ENCODE measurements at regions not wholly inside any gene's neighbourhood (a gene's known extent, or its start where the extent isn't known, plus 50 kb on each side); places are given as distances from the start of the nearest gene placed in this dataset.
"Not testable (repeated sequence)": the region's sequence is repeated elsewhere in the genome, so short reads cannot be mapped to it uniquely, and the experiment has no call there.

DNA sequence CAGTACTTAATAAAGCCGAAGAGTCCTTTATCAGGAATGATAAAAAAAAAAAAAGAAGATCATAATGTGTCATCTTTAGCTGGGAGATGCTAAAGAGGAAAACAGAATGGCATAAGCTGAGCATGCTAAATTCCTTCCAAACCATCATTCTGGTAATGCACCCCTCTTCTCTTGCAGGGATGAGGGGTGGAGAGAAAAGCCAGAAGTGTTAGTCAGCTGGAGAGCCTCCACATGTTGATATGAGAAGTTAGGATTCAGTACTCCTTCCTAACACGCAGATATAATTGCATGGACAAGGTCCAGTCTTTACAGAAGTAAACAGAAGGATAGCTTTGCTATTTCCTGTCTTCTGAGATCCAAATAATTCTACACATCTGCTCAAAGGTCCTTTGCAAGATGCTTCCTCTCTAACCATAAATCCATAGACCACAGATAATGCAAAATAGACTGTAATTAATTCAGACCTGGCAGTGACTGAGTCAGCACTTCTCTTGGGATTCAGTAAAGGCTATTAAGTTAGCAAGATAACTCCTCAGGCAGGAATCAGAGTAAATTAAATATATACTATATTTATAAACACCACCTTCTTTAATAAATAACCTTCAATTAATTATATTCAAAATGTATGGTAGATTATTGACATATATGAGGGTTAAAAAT, 930.0 kb upstream of the KLHL29 start:
- Histone ChIP-seq H3K9me3 (no peaks in the 10 kb centered on the region), H3K4me1 (no peaks in the 10 kb centered on the region), H3K27me3 (no peaks in the 10 kb centered on the region), H3K9ac (ENCODE audit: low read depth in 2 of 2, low read length in 2 of 2) (no peak overlapping the region), H3K27ac (no peak overlapping the region), H3K4me3 (no peak overlapping the region), H3K36me3 (no peaks in the 10 kb centered on the region)
- DNase-seq: no peak
- TF ChIP-seq, protein P1, sequence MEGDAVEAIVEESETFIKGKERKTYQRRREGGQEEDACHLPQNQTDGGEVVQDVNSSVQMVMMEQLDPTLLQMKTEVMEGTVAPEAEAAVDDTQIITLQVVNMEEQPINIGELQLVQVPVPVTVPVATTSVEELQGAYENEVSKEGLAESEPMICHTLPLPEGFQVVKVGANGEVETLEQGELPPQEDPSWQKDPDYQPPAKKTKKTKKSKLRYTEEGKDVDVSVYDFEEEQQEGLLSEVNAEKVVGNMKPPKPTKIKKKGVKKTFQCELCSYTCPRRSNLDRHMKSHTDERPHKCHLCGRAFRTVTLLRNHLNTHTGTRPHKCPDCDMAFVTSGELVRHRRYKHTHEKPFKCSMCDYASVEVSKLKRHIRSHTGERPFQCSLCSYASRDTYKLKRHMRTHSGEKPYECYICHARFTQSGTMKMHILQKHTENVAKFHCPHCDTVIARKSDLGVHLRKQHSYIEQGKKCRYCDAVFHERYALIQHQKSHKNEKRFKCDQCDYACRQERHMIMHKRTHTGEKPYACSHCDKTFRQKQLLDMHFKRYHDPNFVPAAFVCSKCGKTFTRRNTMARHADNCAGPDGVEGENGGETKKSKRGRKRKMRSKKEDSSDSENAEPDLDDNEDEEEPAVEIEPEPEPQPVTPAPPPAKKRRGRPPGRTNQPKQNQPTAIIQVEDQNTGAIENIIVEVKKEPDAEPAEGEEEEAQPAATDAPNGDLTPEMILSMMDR (IDR thresholded peaks at IDR 0.05): no peak
- intact Hi-C loops (cut with DNase I): no loop called here

DNA sequence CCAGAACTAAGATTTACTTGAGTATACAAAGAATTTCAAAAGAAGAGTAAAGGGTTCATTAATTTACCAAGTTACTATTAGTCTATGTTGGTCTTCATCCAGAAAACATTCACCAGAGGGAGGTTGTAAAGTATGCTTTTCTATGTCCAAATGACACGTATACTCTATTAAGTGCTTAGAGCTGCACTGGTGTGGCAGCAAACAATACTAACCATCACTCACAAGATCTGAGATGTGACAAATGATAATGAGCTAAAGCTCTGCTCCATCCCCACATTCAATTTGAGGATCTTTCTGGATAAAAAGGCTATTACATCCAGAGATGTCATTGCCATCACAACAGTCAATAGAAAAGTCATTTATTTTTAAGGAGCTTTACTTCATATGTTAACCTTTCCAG, 926.5 kb upstream of the KLHL29 start:
- H3K36me3 ChIP-seq: no peaks in the 10 kb centered on the region
- intact Hi-C loops (cut with DNase I): no loop called here

DNA sequence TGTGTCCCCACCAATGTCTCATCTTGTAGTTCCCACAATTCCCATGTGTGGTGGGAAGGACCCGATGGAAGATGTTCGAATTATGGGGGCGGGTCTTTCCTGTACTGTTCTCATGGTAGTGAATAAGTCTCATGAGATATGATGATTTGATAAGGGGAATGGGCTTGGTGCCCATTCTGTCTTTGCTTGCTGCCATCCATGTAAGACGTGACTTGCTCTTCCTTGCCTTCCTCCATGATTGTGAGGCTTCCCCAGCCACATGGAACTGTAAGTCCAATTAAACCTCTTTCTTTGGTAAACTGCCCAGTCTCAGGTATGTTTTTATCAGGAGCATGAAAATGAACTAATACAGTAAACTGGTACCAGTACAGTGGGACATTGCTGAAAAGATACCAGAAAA, 909.9 kb upstream of the KLHL29 start:
- H3K9ac ChIP-seq (ENCODE audit: low read depth in 2 of 2, low read length in 2 of 2); intact Hi-C loops (cut with DNase I); H3K27me3 ChIP-seq; H3K9me3 ChIP-seq; DNase-seq; H3K4me1 ChIP-seq; H3K27ac ChIP-seq; H3K36me3 ChIP-seq; H3K4me3 ChIP-seq: not testable (repeated sequence)

More for the DNA sequence above, 926.5 kb upstream of the KLHL29 start:
- Histone ChIP-seq H3K27ac (no peak overlapping the region), H3K9ac (ENCODE audit: low read depth in 2 of 2, low read length in 2 of 2) (no peak overlapping the region), H3K4me3 (no peak overlapping the region), H3K9me3 (no peaks in the 10 kb centered on the region), H3K4me1 (no peaks in the 10 kb centered on the region), H3K27me3 (no peaks in the 10 kb centered on the region)
- TF ChIP-seq, protein P1 (IDR thresholded peaks at IDR 0.05): no peak
- DNase-seq: no peak

DNA sequence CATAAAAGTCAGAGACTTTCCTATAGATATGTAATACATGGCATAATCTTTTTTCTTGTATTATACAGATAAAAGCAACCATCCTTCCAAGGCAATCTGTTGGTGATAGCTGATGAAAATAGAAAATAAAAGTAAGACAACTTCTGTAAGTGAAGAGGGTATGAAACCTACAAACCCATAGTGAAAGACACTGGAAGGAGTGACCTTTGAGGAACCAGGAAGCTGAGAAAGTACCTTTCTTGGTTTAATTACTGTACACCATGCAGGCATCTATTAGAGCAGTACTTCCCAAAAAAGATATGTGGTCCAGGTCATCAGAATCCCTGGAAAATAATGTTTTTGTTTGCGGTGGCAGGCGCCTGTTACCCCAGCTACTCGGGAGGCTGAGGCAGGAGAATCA, 906.6 kb upstream of the KLHL29 start:
- H3K9me3 ChIP-seq: no peaks in the 10 kb centered on the region
- H3K4me3 ChIP-seq: no peak overlapping the region
- no peak overlapping the region for H3K9ac ChIP-seq (ENCODE audit: low read depth in 2 of 2, low read length in 2 of 2)
- intact Hi-C loops (cut with DNase I): no loop called here
- no peaks in the 10 kb centered on the region for H3K36me3 ChIP-seq
- DNase-seq: no peak
- H3K27me3 ChIP-seq: no peaks in the 10 kb centered on the region
- TF ChIP-seq, protein P1 (IDR thresholded peaks at IDR 0.05): no peak
- H3K27ac ChIP-seq: no peak overlapping the region
- H3K4me1 ChIP-seq: no peaks in the 10 kb centered on the region

DNA sequence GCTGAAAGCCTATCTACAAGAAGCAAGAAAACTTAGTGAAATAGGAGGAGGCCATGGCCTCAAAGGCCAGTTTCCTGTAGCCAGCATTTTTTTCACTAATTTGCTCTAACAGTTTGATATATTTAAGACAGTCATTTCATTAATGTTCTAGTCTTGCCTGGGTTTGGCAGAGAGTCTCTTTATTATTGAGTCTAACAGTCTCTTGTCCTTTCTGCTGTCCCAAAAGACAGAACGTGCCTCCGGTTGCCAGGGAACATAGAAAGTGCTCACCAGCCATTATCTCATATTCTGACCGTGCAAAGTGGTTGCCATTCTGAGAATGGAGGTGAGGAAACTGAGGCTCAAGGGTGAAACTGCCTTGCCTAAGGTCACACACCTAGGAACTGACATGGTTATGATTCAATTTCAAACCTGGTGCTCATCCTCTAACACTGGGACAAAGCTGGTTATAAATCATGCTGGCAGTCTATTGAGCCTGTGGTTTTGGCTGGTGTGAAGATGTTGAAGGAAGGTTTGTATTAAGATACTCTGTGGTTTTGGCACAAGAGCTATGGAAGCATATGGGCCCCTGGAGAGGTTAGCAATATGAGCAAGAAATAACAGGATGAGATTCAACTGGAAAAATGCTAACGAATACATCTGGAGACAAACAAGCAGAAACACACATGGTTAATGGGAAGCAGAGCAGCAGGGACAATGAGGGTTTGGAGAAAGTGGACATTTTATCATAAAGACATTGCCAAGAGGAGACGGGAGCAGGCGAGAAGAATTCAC, 903.3 kb upstream of the KLHL29 start:
- intact Hi-C loops (cut with DNase I): no loop called here
- Histone ChIP-seq H3K27ac (no peak overlapping the region), H3K9me3 (no peaks in the 10 kb centered on the region), H3K4me1 (no peaks in the 10 kb centered on the region), H3K9ac (ENCODE audit: low read depth in 2 of 2, low read length in 2 of 2) (no peak overlapping the region), H3K36me3 (no peaks in the 10 kb centered on the region), H3K4me3 (no peak overlapping the region), H3K27me3 (no peaks in the 10 kb centered on the region)
- DNase-seq: no peak
- TF ChIP-seq, protein P1 (IDR thresholded peaks at IDR 0.05): no peak

DNA sequence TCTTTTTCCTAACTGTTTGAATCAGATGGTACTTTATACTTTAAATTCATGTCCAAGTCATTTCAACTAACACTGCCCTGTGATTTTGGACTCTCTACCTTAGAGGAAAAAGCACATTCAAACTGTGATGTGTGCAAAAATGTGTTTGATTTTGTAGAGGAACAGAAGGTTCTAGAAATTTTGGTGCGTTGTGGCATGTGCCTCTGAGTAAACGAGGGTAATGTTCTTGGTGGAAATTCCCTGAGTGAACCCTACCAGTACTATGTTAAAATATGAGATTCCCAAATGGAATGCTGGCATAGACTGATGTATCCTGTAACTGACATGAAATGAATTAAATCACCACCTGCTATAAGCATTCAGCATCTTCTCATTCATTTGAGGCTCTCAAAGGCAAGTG, 901.9 kb upstream of the KLHL29 start:
- intact Hi-C loops (cut with DNase I): no loop called here
- no peak overlapping the region for H3K27ac ChIP-seq
- H3K9ac ChIP-seq (ENCODE audit: low read depth in 2 of 2, low read length in 2 of 2): no peak overlapping the region
- no peak for DNase-seq
- H3K4me3 ChIP-seq: no peak overlapping the region
- no peaks in the 10 kb centered on the region for H3K27me3 ChIP-seq
- TF ChIP-seq, protein P1 (IDR thresholded peaks at IDR 0.05): no peak
- H3K36me3 ChIP-seq: no peaks in the 10 kb centered on the region
- no peaks in the 10 kb centered on the region for H3K9me3 ChIP-seq
- H3K4me1 ChIP-seq: no peaks in the 10 kb centered on the region

Measured in colonic mucosa (tissue), 4 donors.